ENCODE measurements at regions not wholly inside any gene's neighbourhood (a gene's known extent, or its start where the extent isn't known, plus 50 kb on each side); places are given as distances from the start of the nearest gene placed in this dataset.

GRCh38 chr4:108520807-108521206 is 99.6 kb upstream of the RPL34 start:
- DNase-seq, result no peak

GRCh38 chr4:108519911-108520601 is 100.3 kb upstream of the RPL34 start:
- DNase-seq, result no peak

GRCh38 chr4:108519208-108519833 is 101.1 kb upstream of the RPL34 start:
- DNase-seq, result no peak

GRCh38 chr4:108512615-108513505 is 107.5 kb upstream of the RPL34 start:
- peak; percentile 17 to 65 (median 30) for DNase-seq

- no peak for DNase-seq
Measured at GRCh38 chr4:108511618-108512017, 108.8 kb upstream of the RPL34 start.

GRCh38 chr4:108502356-108502755 is 118.0 kb upstream of the RPL34 start:
- DNase-seq, result no peak

GRCh38 chr4:108498925-108499324 is 121.5 kb upstream of the RPL34 start:
- no peak for DNase-seq

GRCh38 chr4:108493596-108493931 is 126.8 kb upstream of the RPL34 start:
- DNase-seq, result no peak

- no peak for DNase-seq
Measured at GRCh38 chr4:108492816-108493595, 127.4 kb upstream of the RPL34 start.

GRCh38 chr4:108488865-108489264 is 131.5 kb upstream of the RPL34 start:
- no peak for DNase-seq

- DNase-seq, result no peak
Measured at GRCh38 chr4:108486046-108486445, 134.3 kb upstream of the RPL34 start.

- no peak for DNase-seq
Measured at GRCh38 chr4:108484187-108484586, 136.2 kb upstream of the RPL34 start.

GRCh38 chr4:108483650-108484049 is 136.7 kb upstream of the RPL34 start:
- DNase-seq, result no peak

GRCh38 chr4:108483079-108483478 is 137.3 kb upstream of the RPL34 start:
- peak in 1 of 6 experiments; percentile 21 for DNase-seq

- DNase-seq, result no peak
Measured at GRCh38 chr4:108480881-108481280, 139.5 kb upstream of the RPL34 start.

- DNase-seq, result no peak
Measured at GRCh38 chr4:108477527-108478108, 142.8 kb upstream of the RPL34 start.

- DNase-seq, result peak in 2 of 6 experiments; percentile 9 to 27
Measured at GRCh38 chr4:108473163-108473720, 147.1 kb upstream of the RPL34 start.

GRCh38 chr4:108466936-108467902 is 153.2 kb upstream of the RPL34 start:
- peak in 3 of 6 experiments; percentile 50 to 61 (median 53) for DNase-seq

GRCh38 chr4:108465886-108466500 is 154.4 kb upstream of the RPL34 start:
- peak in 1 of 6 experiments; percentile 16 for DNase-seq

- DNase-seq, result no peak
Measured at GRCh38 chr4:108458681-108459080, 161.7 kb upstream of the RPL34 start.

Data from stimulated activated naive CD4-positive, alpha-beta T cell (primary cell).